Panc1 (cell line): ENCODE measurements at regions not wholly inside any gene's neighbourhood (a gene's known extent, or its start where the extent isn't known, plus 50 kb on each side); places are given as distances from the start of the nearest gene placed in this dataset.
A peak's percentile ranks its signal among the peaks of the same experiment; 100 is the strongest.

Experiments used
- ATAC-seq: fragments of 200-7000 bp; cut with Tn5 transposase; 2 replicates; pipeline ENCODE4 v1.9.1; 2020; ENCODE audit warnings: mild to moderate bottlenecking, moderate library complexity
- BruUV-seq: library from RNA; stranded (reverse); fragments of 400-500 nt; replicated peaks from 2 replicates; lab custom pipeline; 2021; lab: Mats Ljungman, UMichigan
- CTCF ChIA-PET: fragments of 300-600 bp; sonication (Branson Sonifier 250); formaldehyde crosslinking; loops from one replicate; lab custom pipeline; 2022; ENCODE audit warnings: antibody characterized with exemption; lab: Charles Lee
- POLR2A ChIA-PET: fragments of 300-600 bp; sonication (Branson Sonifier 250); formaldehyde crosslinking; loops from one replicate; lab custom pipeline; 2022; ENCODE audit warnings: antibody characterized with exemption; lab: Charles Lee
- DNase-seq: peaks from one replicate; pipeline ENCODE4 v3.0.0-alpha.2; 2010; ENCODE audit warnings: low read depth, low spot score
- H3K27ac ChIP-seq: 2 replicates; pipeline ENCODE4 v1.5.1; 2011; ENCODE audit warnings: mild to moderate bottlenecking, low read length, inconsistent platforms
- H3K27me3 ChIP-seq: fragments of 200-500 bp; sonication (Bioruptor generic); 2 replicates; pipeline ENCODE4 v1.6.0; 2014; ENCODE audit warnings: low read length, inconsistent platforms; ENCODE audit not compliant: control insufficient read depth, insufficient read depth
- H3K36me3 ChIP-seq: fragments of 200-500 bp; sonication (Bioruptor generic); 2 replicates; pipeline ENCODE4 v1.5.1; 2014; ENCODE audit warnings: inconsistent platforms, mild to moderate bottlenecking, low read length, moderate library complexity; ENCODE audit not compliant: control insufficient read depth, insufficient read depth
- H3K4me1 ChIP-seq: 2 replicates; pipeline ENCODE4 v1.5.1; 2011; ENCODE audit warnings: inconsistent platforms, mild to moderate bottlenecking, low read length, moderate library complexity; ENCODE audit not compliant: control insufficient read depth, insufficient read depth
- H3K4me3 ChIP-seq, 2 experiments: 2 replicates each; pipeline ENCODE4 v1.5.1; 2011 to 2012; ENCODE audit warnings: low read depth in 2 of 2, low read length in 2 of 2, mild to moderate bottlenecking in 2 of 2, inconsistent platforms in 1 of 2, moderate library complexity in 1 of 2
- H3K9me3 ChIP-seq: fragments of 200-500 bp; sonication (Bioruptor generic); 2 replicates; pipeline ENCODE4 v1.5.1; 2014; ENCODE audit warnings: low read depth, mild to moderate bottlenecking, inconsistent platforms, low read length, moderate library complexity; ENCODE audit not compliant: control insufficient read depth, insufficient read depth
- POLR2AphosphoS5 ChIP-seq: IDR thresholded peaks from 2 replicates; pipeline ENCODE4 v1.6.1; 2012; ENCODE audit warnings: mild to moderate bottlenecking, low read depth, low read length, moderate library complexity
- SIN3A ChIP-seq: IDR thresholded peaks from 2 replicates; pipeline ENCODE4 v1.6.1; 2012; ENCODE audit warnings: low read depth, mild to moderate bottlenecking, low read length, moderate library complexity, borderline replicate concordance; ENCODE audit not compliant: insufficient read depth
- TCF7L2 ChIP-seq: IDR thresholded peaks from 2 replicates; pipeline ENCODE4 v1.6.1; 2011; ENCODE audit warnings: mild to moderate bottlenecking, low read depth, low read length, inconsistent platforms
- in situ Hi-C: cut with HindIII; loops from 2 replicates; pipeline ENCODE4 v1.10.0; 2016; ENCODE audit warnings: low sequenced_read_pairs, low pct_unique_long_range_greater_than_20kb
- intact Hi-C: fragments of 100-400 bp; cut with micrococcal nuclease; formaldehyde crosslinking; loops from one replicate; pipeline ENCODE4 v1.10.0; 2022; ENCODE audit not compliant: unreplicated experiment
- TF ChIP-seq, protein P1 (sequence below): fragments of 450-650 bp; IDR thresholded peaks from 2 replicates; pipeline ENCODE4 v1.5.1; 2017; ENCODE audit warnings: mild to moderate bottlenecking
- TF ChIP-seq, protein P2 (sequence below), 2 experiments: IDR thresholded peaks; 2 replicates each; pipeline ENCODE4 v1.6.1; 2011 to 2012; ENCODE audit warnings: low read depth in 2 of 2, control low read depth in 1 of 2, low read length in 1 of 2, mild to moderate bottlenecking in 1 of 2, moderate library complexity in 1 of 2; ENCODE audit not compliant: insufficient read depth in 1 of 2

DNA sequence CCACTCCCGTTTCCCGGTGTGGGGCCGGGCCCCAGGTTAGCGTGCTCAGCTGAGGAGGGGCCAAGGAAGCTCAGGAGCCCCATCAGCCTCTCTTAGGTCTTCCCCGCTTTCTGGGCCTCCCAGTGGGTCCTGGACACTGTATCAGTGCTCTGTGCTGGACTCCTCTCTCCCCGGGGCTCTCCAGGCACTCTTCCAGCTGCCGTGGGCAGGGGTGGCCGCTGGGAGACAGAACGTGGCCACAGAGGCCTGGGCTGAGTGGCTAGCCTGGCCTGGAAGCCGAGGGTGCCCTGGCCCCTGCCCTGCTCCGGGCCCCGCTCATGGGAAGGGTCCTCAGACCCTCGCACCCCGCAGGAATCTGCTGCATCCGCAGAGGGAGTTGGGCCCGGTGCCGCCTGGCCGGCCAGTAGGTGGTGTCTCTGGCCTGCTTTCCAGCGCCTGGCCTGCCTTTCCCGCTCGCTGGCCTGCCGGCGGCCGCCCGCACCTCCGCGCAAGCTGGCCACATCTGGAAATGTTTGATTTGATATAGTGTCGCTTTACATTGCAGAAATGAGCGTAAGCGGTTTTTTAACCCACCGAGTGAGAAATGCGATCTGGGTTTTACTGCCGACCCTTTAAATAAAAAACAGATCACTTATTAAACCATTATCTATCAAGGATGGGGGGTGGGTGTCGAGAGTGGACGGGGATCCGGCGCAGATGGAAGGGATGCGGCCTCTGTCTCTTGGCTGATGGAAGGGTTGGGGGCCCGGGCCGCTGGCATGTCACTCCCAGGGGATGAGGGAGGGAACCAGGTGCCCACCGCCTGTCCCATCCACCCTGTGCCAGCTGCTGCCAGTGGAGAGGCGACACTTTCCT lies 74.4 kb upstream of the TTC34 start:
- ChIA-PET CTCF (interaction anchor here (0.5 to 1.3 kb wide), 4 partner anchors 32 to 408 kb away, joined by 3 to 6 read pairs (median 3); no protein-coding TSS in a partner anchor), POLR2A (no interaction called here)
- Histone ChIP-seq H3K27me3 (no peaks in the 10 kb centered on the region; the same call in 1 of the 2 replicates), H3K36me3 (no peaks in the 10 kb centered on the region), H3K9me3 (peaks cover 6% of the 10 kb centered on the region; the same call in 1 of the 2 replicates), H3K4me1 (peaks cover 8% of the 10 kb centered on the region), H3K27ac (no peak overlapping the region), H3K4me3 (no peak overlapping the region)
- no TSS peak for BruUV-seq
- TF ChIP-seq, protein P1, sequence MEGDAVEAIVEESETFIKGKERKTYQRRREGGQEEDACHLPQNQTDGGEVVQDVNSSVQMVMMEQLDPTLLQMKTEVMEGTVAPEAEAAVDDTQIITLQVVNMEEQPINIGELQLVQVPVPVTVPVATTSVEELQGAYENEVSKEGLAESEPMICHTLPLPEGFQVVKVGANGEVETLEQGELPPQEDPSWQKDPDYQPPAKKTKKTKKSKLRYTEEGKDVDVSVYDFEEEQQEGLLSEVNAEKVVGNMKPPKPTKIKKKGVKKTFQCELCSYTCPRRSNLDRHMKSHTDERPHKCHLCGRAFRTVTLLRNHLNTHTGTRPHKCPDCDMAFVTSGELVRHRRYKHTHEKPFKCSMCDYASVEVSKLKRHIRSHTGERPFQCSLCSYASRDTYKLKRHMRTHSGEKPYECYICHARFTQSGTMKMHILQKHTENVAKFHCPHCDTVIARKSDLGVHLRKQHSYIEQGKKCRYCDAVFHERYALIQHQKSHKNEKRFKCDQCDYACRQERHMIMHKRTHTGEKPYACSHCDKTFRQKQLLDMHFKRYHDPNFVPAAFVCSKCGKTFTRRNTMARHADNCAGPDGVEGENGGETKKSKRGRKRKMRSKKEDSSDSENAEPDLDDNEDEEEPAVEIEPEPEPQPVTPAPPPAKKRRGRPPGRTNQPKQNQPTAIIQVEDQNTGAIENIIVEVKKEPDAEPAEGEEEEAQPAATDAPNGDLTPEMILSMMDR, result peak; percentile 93
- TF ChIP-seq TCF7L2, result no peak
- DNase-seq (no peak), ATAC-seq (peak; percentile 89)
- in situ Hi-C loops, result no loop called here
- intact Hi-C loops, result no loop called here

DNA sequence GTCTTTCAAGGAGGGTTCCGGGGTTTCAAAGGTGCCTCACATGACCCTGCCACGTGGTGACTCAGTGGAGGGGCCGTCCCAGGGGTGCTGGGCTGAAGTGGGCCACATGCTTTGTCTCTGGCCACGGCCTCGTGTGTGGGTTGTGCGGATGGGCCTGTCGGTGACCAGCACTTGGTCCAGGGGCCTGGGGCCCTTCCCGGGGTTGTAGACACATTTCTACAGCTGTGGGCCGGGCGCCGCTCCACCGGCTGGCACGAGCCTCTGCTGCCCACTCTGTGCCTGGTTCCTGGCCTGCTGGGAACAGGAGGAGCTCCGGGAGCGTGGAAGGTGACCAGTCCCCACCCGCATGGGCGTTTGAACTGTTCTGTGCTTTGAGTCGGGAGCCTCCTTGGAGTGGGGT lies 75.4 kb upstream of the TTC34 start:
- Histone ChIP-seq H3K9me3 (no peaks in the 10 kb centered on the region; the same call in 1 of the 2 replicates), H3K4me1 (peaks cover 8% of the 10 kb centered on the region), H3K27me3 (no peaks in the 10 kb centered on the region; the same call in 1 of the 2 replicates), H3K4me3 (no peak overlapping the region), H3K36me3 (no peaks in the 10 kb centered on the region), H3K27ac (no peak overlapping the region)
- no peak for TF ChIP-seq POLR2AphosphoS5
- TF ChIP-seq, protein P2, sequence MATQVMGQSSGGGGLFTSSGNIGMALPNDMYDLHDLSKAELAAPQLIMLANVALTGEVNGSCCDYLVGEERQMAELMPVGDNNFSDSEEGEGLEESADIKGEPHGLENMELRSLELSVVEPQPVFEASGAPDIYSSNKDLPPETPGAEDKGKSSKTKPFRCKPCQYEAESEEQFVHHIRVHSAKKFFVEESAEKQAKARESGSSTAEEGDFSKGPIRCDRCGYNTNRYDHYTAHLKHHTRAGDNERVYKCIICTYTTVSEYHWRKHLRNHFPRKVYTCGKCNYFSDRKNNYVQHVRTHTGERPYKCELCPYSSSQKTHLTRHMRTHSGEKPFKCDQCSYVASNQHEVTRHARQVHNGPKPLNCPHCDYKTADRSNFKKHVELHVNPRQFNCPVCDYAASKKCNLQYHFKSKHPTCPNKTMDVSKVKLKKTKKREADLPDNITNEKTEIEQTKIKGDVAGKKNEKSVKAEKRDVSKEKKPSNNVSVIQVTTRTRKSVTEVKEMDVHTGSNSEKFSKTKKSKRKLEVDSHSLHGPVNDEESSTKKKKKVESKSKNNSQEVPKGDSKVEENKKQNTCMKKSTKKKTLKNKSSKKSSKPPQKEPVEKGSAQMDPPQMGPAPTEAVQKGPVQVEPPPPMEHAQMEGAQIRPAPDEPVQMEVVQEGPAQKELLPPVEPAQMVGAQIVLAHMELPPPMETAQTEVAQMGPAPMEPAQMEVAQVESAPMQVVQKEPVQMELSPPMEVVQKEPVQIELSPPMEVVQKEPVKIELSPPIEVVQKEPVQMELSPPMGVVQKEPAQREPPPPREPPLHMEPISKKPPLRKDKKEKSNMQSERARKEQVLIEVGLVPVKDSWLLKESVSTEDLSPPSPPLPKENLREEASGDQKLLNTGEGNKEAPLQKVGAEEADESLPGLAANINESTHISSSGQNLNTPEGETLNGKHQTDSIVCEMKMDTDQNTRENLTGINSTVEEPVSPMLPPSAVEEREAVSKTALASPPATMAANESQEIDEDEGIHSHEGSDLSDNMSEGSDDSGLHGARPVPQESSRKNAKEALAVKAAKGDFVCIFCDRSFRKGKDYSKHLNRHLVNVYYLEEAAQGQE (IDR thresholded peaks at IDR 0.05; ENCODE audit: insufficient read depth in 1 of 2, low read depth in 2 of 2, low read length in 1 of 2), result no peak
- no peak for TF ChIP-seq SIN3A
- no peak for TF ChIP-seq TCF7L2
- TF ChIP-seq, protein P1, result no peak
- ChIA-PET CTCF (no interaction called here), POLR2A (no interaction called here)
- in situ Hi-C loops, result no loop called here
- DNase-seq, result no peak
- intact Hi-C loops, result no loop called here
- no peak for ATAC-seq
- BruUV-seq, result no TSS peak
